ENCODE measurements at regions not wholly inside any gene's neighbourhood (a gene's known extent, or its start where the extent isn't known, plus 50 kb on each side); places are given as distances from the start of the nearest gene placed in this dataset.

GRCh38 chr2:239814861-239815601 is 210.1 kb downstream of the NDUFA10 start:
- POLR2A ChIA-PET, result no interaction called here
- H3K4me3 ChIP-seq (ENCODE audit: low read depth, low read length), result no peak overlapping the region
- CTCF ChIA-PET, result no interaction called here
- no peak for TF ChIP-seq CTCF (IDR thresholded peaks at IDR 0.05; ENCODE audit: insufficient read depth, low read length, missing control alignments)
- no peak for DNase-seq (ENCODE audit: low read depth, low spot score)

DNA sequence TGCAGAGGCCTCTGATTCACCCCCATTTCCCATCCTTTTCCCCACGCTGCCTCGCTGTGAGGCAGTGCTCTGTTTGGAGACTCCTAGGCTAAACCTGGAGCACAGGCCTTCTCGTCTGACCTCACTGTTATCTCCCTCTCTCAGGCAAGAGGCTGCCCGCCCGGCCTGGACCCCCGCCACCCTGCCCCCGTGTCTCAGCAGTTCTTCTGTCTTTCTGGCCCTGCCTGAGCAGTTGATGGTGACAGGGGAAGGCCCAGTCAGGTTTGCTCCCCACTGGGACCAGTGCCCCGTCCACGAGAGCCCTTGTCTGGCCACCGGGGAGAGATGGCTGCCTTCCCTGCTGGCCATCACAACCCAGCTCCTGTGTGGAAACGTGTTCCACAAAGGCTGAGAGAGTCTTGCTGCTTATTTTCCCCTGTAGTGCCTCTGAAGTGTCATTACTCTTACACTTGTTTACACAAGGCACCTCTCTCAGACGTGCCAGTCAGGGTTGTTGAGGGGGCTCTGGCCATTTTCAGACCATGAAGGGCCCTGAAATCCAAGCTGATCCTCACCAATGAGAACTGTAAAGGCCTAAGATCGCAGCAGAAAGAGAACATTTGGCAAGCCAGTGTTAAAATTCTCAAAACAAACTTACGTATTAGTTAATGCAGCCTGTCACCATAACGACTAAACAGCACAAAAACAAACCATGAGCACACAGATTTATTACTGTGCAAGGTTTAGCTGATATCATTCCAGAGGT is 210.9 kb downstream of the NDUFA10 start:
- ChIA-PET CTCF (no interaction called here), POLR2A (no interaction called here)
- DNase-seq (ENCODE audit: low read depth, low spot score), result no peak
- TF ChIP-seq CTCF (IDR thresholded peaks at IDR 0.05; ENCODE audit: insufficient read depth, low read length, missing control alignments), result no peak
- no peak overlapping the region for H3K4me3 ChIP-seq (ENCODE audit: low read depth, low read length)

- no peak for DNase-seq (ENCODE audit: low read depth, low spot score)
- H3K4me3 ChIP-seq (ENCODE audit: low read depth, low read length), result no peak overlapping the region
- ChIA-PET POLR2A (no interaction called here), CTCF (no interaction called here)
- TF ChIP-seq CTCF (IDR thresholded peaks at IDR 0.05; ENCODE audit: insufficient read depth, low read length, missing control alignments), result no peak
Measured at GRCh38 chr2:239813261-239814115, 211.7 kb downstream of the NDUFA10 start.

DNA sequence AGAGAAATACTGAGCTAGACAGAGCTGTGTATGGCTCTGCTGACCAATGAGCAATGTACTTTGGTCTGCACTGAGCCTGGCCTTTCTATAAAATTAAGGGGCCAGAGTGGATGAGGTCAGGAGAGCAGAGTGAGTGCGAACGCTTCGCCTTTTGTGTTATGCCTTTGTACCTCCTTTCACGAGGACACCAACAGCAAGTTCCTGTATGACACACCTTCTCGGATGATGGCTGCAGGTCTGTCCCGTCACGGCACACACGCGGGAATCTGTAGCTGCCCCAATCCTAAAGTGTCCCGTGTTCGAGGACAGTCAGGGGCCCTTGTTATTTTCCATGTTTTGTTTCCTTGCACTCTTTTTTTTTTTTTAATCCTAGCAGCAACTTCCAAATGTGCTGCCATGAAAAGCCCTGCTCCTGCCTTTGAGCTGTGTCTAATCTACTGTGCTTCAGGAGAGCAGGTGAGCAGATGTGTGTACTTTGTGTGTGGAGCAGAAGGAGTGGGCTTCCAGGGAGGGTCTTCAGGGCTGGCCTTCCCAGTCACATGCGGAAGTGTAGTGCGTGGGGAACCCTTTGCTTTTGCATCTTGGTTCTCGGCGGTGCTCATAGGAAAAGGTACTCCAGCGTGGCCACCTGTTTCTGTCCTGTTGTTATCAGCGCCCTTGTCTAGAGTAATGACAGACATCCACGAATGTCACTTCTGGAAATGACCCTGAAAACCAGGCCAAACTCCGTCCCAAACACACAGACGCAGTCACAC is 213.2 kb downstream of the NDUFA10 start:
- ChIA-PET POLR2A (no interaction called here), CTCF (no interaction called here)
- TF ChIP-seq CTCF (IDR thresholded peaks at IDR 0.05; ENCODE audit: insufficient read depth, low read length, missing control alignments), result no peak
- DNase-seq (ENCODE audit: low read depth, low spot score), result no peak
- H3K4me3 ChIP-seq (ENCODE audit: low read depth, low read length), result no peak overlapping the region

GRCh38 chr2:239811111-239811781 is 213.9 kb downstream of the NDUFA10 start:
- ChIA-PET CTCF (no interaction called here), POLR2A (no interaction called here)
- no peak overlapping the region for H3K4me3 ChIP-seq (ENCODE audit: low read depth, low read length)
- no peak for TF ChIP-seq CTCF (IDR thresholded peaks at IDR 0.05; ENCODE audit: insufficient read depth, low read length, missing control alignments)
- DNase-seq (ENCODE audit: low read depth, low spot score), result no peak
